ENCODE measurements at regions not wholly inside any gene's neighbourhood (a gene's known extent, or its start where the extent isn't known, plus 50 kb on each side); places are given as distances from the start of the nearest gene placed in this dataset.

- TF ChIP-seq CTCF (IDR thresholded peaks at IDR 0.05; ENCODE audit: low read depth, low read length, poor library complexity, severe bottlenecking), result no peak
- no peak for TF ChIP-seq EZH2phosphoT487 (IDR thresholded peaks at IDR 0.05; ENCODE audit: borderline replicate concordance, low read length)
These were observed 177.1 kb upstream of the KLHL29 start for GRCh38 chr2:23207871-23208270.
